Activated T-cell treated with anti-CD3 and anti-CD28 coated beads, Interleukin-2, amount 50 U/mL, for 4 hours (primary cell): ENCODE measurements at regions not wholly inside any gene's neighbourhood (a gene's known extent, or its start where the extent isn't known, plus 50 kb on each side); places are given as distances from the start of the nearest gene placed in this dataset.
"Not testable (repeated sequence)": the region's sequence is repeated elsewhere in the genome, so short reads cannot be mapped to it uniquely, and the experiment has no call there.

Source experiments
- ATAC-seq, 2 donors: fragments of 200-7000 bp; cut with Tn5 transposase; one replicate each; pipeline ENCODE4 v1.10.0; 2021
- DNase-seq: peaks from one replicate; pipeline ENCODE4 v3.0.0-alpha.2; 2020
- H3K27me3 Mint-ChIP-seq: one replicate; pipeline ENCODE4 v1.8.0; 2021; ENCODE audit warnings: low read depth, mixed read lengths
- H3K36me3 Mint-ChIP-seq: one replicate; pipeline ENCODE4 v1.8.0; 2022; ENCODE audit warnings: mixed read lengths; ENCODE audit not compliant: insufficient read depth
- H3K4me1 Mint-ChIP-seq: one replicate; pipeline ENCODE4 v1.8.0; 2021; ENCODE audit warnings: low read depth, mixed read lengths
- H3K4me3 Mint-ChIP-seq: one replicate; pipeline ENCODE4 v1.8.0; 2021; ENCODE audit warnings: mild to moderate bottlenecking, moderate library complexity, mixed read lengths
- H3K9me3 Mint-ChIP-seq: one replicate; pipeline ENCODE4 v1.8.0; 2021; ENCODE audit warnings: mixed read lengths

DNA sequence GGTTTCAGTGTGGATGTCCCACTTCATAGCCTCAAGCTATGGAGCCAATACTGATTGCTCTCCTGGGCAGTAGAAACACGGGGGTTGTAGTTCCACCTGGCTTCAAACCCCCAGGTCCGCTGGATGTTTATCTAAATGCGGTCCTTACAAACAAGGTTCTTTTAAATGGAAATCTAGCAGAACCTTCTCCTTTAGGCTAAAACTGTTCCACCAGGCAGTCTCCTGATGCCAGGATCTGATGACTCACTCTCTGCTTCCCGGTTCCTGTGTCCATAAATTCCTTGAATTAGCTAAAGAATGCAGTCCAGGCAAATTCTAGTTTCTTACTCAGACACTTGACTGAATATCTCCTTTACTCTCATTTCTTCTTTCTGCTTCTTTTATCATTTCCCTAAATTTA, 108.4 kb upstream of the FAM3C start:
- Mint-ChIP-seq H3K9me3 (peaks cover 26% of the 10 kb centered on the region), H3K27me3 (peaks cover 2% of the 10 kb centered on the region), H3K36me3 (peaks cover 2% of the 10 kb centered on the region), H3K4me1 (peaks cover 5% of the 10 kb centered on the region), H3K4me3 (no peak overlapping the region)
- no peak for ATAC-seq
- DNase-seq: no peak

DNA sequence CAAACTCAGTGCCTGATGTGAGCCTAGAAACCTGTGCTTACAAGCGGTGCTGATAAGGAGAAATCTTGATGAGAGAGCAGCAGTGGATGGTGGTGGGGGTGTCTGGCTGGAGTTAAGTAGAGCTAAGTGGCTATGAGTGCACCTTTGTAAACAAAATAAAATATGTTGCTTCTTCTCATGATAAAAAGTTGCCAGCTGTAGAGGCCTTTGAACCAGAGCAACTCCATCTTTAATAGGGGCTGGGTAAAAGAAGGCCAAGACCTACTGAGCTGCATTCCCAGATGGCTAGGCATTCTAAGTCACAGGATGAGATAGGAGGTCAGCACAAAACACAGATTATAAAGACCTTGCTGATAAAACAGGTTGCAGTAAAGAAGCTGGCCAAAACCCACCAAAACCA, 107.6 kb upstream of the FAM3C start:
- no peak overlapping the region for H3K4me3 Mint-ChIP-seq
- H3K4me1 Mint-ChIP-seq: peaks cover 7% of the 10 kb centered on the region
- H3K36me3 Mint-ChIP-seq: peaks cover 2% of the 10 kb centered on the region
- H3K9me3 Mint-ChIP-seq: peaks cover 26% of the 10 kb centered on the region
- peaks cover 2% of the 10 kb centered on the region for H3K27me3 Mint-ChIP-seq
- DNase-seq (no peak), ATAC-seq (no peak)

DNA sequence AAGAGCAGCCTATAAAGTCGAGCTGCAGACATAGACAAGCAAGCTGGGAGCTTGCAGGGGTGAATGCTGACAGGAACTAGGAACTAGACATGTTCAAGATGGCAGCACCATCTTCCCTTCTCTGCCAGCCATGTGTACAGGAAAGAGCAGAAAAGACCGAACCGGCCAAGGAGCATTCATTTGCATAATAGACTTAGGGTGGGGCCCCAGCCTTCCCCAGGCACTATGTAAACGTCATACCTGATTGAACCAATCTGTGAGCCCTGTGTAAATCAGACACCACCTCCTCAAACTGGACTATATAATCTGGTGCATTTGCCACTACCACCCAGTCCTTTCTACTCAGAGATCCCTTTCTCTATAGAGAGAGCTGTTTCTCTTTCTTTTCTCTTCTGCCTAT, 106.9 kb upstream of the FAM3C start:
- no peak for DNase-seq
- no peak overlapping the region for H3K4me3 Mint-ChIP-seq
- peaks cover 7% of the 10 kb centered on the region for H3K4me1 Mint-ChIP-seq
- peaks cover 2% of the 10 kb centered on the region for H3K36me3 Mint-ChIP-seq
- ATAC-seq: no peak
- peaks cover 2% of the 10 kb centered on the region for H3K27me3 Mint-ChIP-seq
- peaks cover 26% of the 10 kb centered on the region for H3K9me3 Mint-ChIP-seq

DNA sequence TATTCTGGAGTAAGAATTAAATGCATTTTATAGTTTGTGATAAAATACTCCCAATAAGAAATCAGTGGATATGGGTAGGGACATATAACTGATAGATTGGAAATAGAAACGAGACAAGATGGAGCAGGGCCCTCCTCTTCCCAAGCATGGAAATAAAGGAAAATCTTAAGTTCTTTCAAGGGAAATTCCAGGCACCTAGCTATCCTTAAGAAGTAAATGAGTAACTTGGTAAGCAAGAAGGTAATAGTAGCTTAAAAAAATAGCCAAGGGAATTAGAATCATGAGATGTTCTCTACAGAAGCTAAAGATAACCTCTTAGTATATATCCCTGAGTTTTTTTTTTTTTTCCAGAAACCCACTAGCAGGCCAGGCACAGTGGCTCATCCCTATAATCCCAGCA, 105.5 kb upstream of the FAM3C start:
- no peak for ATAC-seq
- Mint-ChIP-seq H3K4me1 (peaks cover 7% of the 10 kb centered on the region), H3K9me3 (peaks cover 23% of the 10 kb centered on the region), H3K36me3 (peaks cover 2% of the 10 kb centered on the region), H3K4me3 (no peak overlapping the region), H3K27me3 (peaks cover 2% of the 10 kb centered on the region)
- DNase-seq: no peak

DNA sequence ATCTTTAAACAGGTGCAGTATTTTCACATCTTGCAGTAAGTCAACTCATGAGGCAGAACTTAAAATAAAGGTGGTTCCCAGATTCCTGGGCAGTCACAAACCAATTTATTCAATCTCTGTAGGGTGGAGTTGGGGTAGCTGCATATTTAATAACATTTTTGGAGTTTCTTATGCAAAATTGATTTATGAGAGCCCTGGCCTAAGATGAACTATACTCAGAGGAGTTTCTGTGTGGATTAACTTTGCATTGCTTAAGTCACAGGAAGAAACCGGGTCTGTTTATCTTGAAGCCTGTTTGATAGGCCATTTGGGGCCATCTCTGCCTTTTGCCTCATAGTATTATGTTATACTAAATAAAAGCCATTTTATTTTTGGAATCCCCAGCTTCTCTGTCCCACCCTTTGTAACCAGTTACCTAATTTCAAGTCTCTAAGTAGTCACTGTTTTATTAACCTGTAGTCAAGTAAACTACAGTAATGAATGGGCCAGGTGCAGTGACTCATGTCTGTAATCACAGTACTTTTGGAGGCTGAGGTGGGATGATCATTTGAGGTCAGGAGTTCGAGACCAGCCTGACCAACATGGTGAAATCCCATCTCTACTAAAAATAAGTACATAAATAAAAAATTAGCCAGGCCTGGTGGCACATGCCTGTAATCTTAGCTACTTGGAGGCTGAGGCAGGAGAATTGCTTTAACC, 104.4 kb upstream of the FAM3C start:
- Mint-ChIP-seq H3K9me3 (peaks cover 12% of the 10 kb centered on the region), H3K4me1 (peaks cover 7% of the 10 kb centered on the region), H3K27me3 (peaks cover 2% of the 10 kb centered on the region), H3K36me3 (peaks cover 2% of the 10 kb centered on the region), H3K4me3 (no peak overlapping the region)
- DNase-seq: no peak
- ATAC-seq: no peak

DNA sequence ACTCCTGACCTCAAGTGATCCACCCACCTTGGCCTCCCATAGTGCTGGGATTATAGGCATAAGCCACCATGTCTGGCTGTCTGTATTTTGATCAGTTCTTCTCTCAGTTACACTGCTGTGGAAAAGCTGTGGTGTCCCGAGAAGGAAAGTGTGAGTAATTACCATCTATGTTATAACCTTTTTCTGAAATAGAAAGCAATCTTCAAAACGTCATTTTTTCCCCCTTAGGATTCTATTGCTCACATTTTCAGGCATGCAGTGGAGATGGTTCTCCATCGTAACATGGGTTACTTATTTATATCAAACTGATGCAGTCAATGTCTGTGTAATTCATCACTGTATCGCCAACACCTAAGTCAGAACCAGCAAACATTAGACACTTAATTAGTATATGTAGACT, 103.5 kb upstream of the FAM3C start:
- Mint-ChIP-seq H3K27me3 (peaks cover 2% of the 10 kb centered on the region), H3K4me3 (no peak overlapping the region), H3K4me1 (peaks cover 7% of the 10 kb centered on the region), H3K36me3 (peaks cover 2% of the 10 kb centered on the region), H3K9me3 (peaks cover 6% of the 10 kb centered on the region)
- peak; percentile 83 to 88 for ATAC-seq
- no peak for DNase-seq

DNA sequence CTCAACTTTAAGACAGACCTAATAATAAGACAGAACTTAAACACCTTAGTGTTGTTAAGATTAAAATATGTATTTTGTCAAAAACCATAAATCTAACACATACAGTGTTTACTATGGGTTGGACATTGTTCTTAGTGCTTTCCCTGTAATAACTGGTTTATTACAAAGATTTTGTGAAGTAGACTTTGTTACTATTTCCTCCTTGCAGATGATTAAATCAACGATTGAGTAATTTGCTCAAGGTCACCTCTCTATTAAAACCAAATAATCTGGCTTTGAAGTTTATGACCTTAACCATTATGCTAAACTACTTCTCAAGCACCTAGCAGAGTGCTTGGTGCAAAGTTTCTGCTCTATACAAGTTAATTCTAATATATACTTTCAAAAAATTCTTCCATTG, 102.7 kb upstream of the FAM3C start:
- ATAC-seq: no peak
- Mint-ChIP-seq H3K27me3 (peaks cover 2% of the 10 kb centered on the region), H3K36me3 (peaks cover 2% of the 10 kb centered on the region), H3K4me3 (no peak overlapping the region), H3K9me3 (peaks cover 3% of the 10 kb centered on the region), H3K4me1 (peaks cover 7% of the 10 kb centered on the region)
- no peak for DNase-seq

DNA sequence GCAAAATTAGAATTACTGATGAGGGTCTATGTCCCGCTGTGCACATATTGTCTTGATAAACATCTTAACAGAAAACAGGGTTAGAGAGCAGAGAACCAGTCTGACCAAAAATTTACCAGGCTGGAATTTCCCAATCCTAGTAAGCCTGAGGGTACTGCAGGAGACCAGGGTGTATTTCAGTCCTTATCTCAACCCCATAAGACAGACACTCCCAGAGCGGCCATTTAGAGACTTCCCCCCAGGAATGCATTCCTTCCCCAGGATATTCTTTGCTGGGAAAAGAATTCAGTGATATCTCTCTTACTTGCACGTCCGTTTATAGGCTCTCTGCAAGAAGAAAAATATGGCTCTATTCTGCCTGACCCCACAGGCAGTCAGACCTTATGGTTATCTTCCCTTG, 101.4 kb upstream of the FAM3C start:
- not testable (repeated sequence) for H3K4me3 Mint-ChIP-seq, H3K4me1 Mint-ChIP-seq, H3K36me3 Mint-ChIP-seq, DNase-seq, H3K27me3 Mint-ChIP-seq, ATAC-seq, H3K9me3 Mint-ChIP-seq

DNA sequence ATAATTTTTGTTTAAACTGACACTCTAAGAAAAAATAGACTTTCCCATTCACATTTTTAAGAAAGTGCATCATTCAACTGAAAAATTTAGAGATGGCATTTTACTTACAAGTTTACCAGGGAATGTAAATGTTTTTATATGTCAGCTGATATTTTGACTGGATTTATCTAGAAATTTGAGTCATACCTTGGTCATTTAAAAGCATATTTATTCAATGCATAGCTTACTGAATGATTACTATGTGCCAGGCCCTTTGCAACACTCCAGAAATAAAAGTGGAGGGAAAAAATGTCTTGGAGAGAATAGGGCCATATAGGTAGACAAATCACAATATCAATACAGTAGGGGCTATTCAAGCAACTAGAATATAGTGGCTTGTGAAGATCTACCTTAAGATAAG, 98.4 kb upstream of the FAM3C start:
- no peak overlapping the region for H3K4me3 Mint-ChIP-seq
- DNase-seq: no peak
- no peaks in the 10 kb centered on the region for H3K27me3 Mint-ChIP-seq
- H3K4me1 Mint-ChIP-seq: peaks cover 2% of the 10 kb centered on the region
- H3K9me3 Mint-ChIP-seq: no peaks in the 10 kb centered on the region
- H3K36me3 Mint-ChIP-seq: no peaks in the 10 kb centered on the region
- ATAC-seq: no peak

DNA sequence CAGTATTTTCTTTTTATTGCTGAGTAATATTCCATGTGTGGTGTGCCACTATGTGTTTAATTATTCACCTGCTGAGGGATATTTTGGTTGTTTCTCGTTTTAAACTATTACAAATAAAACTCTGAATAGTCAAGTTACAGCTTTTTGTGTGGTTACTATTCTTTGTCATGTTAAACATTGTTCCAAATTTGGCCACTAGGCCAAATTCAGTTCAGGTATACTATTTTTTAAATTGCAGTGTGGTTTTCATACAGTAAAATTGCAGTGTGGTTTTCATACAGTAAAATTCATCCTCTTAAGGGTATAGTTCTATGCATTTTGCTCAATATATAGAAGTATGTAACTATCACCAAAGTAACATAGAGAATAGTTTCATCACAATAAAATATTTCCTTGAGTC, 97.4 kb upstream of the FAM3C start:
- Mint-ChIP-seq H3K4me1 (no peaks in the 10 kb centered on the region), H3K27me3 (no peaks in the 10 kb centered on the region), H3K9me3 (no peaks in the 10 kb centered on the region), H3K36me3 (no peaks in the 10 kb centered on the region), H3K4me3 (no peak overlapping the region)
- no peak for DNase-seq
- no peak for ATAC-seq

DNA sequence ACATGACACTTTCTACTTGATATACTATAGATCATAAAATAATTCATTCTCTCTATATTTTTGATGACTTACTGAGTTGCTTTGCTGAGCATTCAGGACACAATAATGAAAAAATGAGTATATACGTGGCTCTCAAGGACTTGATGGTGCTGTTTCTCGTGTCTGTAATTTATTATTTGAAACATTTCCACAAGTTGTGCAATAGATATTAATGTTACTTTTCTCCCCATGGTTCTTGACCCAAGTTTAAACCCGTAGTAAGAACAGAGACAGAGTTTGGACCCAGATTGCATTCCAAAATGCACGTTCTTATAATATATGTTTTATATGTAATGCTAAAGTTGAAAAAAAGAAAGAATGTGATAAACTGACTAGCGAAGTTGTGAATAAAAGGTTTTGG, 94.2 kb upstream of the FAM3C start:
- Mint-ChIP-seq H3K9me3 (no peaks in the 10 kb centered on the region), H3K4me3 (no peak overlapping the region), H3K4me1 (peaks cover 2% of the 10 kb centered on the region), H3K27me3 (no peaks in the 10 kb centered on the region), H3K36me3 (no peaks in the 10 kb centered on the region)
- DNase-seq: no peak
- no peak for ATAC-seq

DNA sequence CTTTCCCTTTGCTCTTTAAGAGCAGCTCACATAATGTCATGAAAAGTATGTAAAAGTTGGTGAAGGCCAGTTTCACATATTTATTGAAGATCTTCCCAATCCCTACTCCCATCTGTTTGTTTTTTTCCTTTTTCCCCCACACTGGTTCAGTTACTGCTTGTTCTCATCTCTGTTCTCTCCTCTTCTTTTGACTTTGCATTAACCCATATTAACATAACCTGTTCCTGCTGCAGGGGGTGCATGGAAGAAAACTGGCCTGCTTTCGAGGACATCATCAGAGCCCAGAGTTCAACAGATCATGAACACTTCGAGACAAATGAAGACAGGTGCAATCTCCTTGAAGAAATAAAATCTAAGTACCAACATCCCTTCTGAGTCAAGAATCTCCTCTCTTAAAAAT, 93.3 kb upstream of the FAM3C start:
- Mint-ChIP-seq H3K27me3 (no peaks in the 10 kb centered on the region), H3K4me1 (peaks cover 2% of the 10 kb centered on the region), H3K9me3 (no peaks in the 10 kb centered on the region), H3K4me3 (no peak overlapping the region), H3K36me3 (no peaks in the 10 kb centered on the region)
- ATAC-seq (no peak), DNase-seq (no peak)

DNA sequence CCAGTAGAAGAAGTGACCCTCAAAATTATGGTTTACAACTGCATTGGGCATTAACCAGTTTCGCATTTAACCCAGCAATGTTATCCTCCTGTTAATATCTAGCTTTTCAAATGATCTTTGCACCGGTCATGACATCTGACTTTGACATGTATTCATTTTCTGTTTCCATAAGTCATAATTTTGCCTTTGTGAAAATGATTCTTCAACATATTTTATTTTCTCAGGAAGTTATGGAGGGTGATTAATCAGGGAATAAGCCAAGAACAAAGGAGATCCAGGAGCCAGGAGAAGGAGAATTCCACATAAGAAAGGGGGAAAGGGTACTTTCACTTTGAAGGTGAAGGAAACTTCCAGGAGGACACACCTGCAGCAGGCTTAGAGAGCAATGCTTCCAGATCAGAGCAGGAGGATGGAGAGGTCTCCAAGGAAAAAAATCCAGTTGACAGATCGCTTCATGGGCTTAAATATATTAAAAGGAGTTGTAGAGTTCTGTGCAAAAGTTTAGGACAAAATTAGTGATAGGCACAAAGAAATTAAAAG, 92.1 kb upstream of the FAM3C start:
- Mint-ChIP-seq H3K4me3 (no peak overlapping the region), H3K27me3 (no peaks in the 10 kb centered on the region), H3K36me3 (no peaks in the 10 kb centered on the region), H3K9me3 (no peaks in the 10 kb centered on the region), H3K4me1 (peaks cover 2% of the 10 kb centered on the region)
- DNase-seq (no peak), ATAC-seq (no peak)

DNA sequence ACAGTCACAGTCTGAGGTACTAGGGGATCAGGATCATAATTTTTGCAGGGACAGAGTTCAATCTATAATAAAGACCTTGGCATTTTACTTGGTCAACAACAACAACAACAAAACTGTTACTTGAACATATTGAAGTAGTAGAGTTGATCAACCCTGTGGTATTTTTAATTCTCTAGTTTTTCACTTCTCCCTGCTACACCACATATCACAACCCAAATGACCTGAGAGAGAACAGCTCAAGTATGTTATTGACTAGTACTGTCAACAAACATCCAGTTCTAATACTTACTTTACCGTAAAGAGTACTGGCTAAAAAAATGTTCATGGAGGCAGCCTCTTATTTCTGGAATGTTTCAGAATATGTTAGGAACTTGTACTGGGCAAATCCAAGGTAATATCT, 90.5 kb upstream of the FAM3C start:
- ATAC-seq: no peak
- Mint-ChIP-seq H3K4me1 (peaks cover 7% of the 10 kb centered on the region), H3K36me3 (no peaks in the 10 kb centered on the region), H3K4me3 (no peak overlapping the region), H3K27me3 (no peaks in the 10 kb centered on the region), H3K9me3 (no peaks in the 10 kb centered on the region)
- no peak for DNase-seq

DNA sequence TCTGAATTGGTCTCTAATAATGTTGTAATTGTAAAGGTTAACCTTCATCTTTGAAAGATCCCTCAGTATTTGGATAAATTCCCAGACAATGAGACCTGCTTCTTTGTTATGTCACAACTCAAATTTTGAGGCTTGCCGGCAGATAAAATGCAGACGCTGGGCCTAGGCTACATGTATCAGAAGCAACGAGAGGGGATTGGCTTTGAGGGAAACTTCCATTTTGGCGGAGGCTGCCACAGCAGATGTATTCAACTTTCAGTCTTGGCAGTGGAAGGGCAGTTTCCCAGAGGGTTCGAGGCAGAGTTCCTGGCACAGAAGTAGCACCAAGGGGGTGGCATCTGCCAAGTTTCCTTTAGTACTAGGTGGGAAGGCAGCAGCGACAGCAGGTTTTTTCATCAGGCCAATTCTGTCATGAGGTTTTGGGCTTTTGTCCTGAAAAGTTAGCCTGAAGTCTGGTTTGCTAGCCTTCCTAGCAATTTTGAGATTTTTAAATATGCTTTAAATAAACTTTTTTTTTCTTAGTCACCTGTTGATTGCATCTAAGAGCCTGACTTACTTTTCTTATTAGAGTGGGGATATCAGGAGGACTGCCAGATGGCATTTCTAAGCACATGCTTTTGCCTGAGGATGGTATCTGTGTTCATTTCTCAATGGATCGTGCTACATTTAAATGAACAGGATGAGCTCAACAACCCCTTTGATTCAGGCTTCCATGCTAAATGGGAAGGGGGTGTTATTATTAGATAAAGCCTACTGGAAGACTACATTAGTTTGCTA, 89.5 kb upstream of the FAM3C start:
- no peak for ATAC-seq
- H3K4me1 Mint-ChIP-seq: peaks cover 7% of the 10 kb centered on the region
- H3K27me3 Mint-ChIP-seq: peaks cover 2% of the 10 kb centered on the region
- no peak overlapping the region for H3K4me3 Mint-ChIP-seq
- H3K36me3 Mint-ChIP-seq: no peaks in the 10 kb centered on the region
- no peak for DNase-seq
- no peaks in the 10 kb centered on the region for H3K9me3 Mint-ChIP-seq
